ENCODE measurements at regions not wholly inside any gene's neighbourhood (a gene's known extent, or its start where the extent isn't known, plus 50 kb on each side); places are given as distances from the start of the nearest gene placed in this dataset.

GRCh38 chr9:13811876-13812275 is 502.1 kb downstream of the NFIB start:
- no peak overlapping the region for H3K4me3 ChIP-seq
- DNase-seq (ENCODE audit: low spot score): no peak
- TF ChIP-seq CTCF (IDR thresholded peaks at IDR 0.05): no peak
- H3K27ac ChIP-seq: no peak overlapping the region

- DNase-seq (ENCODE audit: low spot score): no peak
- TF ChIP-seq CTCF (IDR thresholded peaks at IDR 0.05): no peak
- Histone ChIP-seq H3K27ac (no peak overlapping the region), H3K4me3 (no peak overlapping the region)
Observed at GRCh38 chr9:13810510-13810909, 503.4 kb downstream of the NFIB start.

GRCh38 chr9:13809401-13809800 is 504.5 kb downstream of the NFIB start:
- no peak for DNase-seq (ENCODE audit: low spot score)
- Histone ChIP-seq H3K27ac (no peak overlapping the region), H3K4me3 (no peak overlapping the region)
- no peak for TF ChIP-seq CTCF (IDR thresholded peaks at IDR 0.05)

DNA sequence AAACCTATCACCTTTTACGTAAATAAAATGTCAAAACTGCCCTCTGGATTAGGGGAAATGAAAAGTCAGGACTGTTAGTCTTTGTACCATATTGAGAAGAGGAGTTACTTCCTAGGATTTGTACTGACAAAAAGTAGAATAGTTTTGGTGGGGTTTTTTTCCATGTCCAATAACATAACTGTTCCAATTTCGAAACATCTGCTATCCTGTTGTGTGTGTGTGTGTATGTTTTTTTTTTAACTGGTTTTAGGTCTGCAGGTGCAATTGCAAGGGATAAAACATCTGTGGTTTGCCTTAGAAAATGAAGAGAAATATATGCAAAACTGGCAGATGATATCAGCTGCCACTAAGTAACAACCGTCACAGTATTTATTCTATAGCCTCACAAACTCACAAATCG is 506.8 kb downstream of the NFIB start:
- no peak overlapping the region for H3K4me3 ChIP-seq
- DNase-seq (ENCODE audit: low spot score): no peak
- no peak for TF ChIP-seq CTCF (IDR thresholded peaks at IDR 0.05)
- no peak overlapping the region for H3K27ac ChIP-seq

GRCh38 chr9:13806714-13807113 is 507.2 kb downstream of the NFIB start:
- no peak overlapping the region for H3K27ac ChIP-seq
- TF ChIP-seq CTCF (IDR thresholded peaks at IDR 0.05): no peak
- DNase-seq (ENCODE audit: low spot score): no peak

GRCh38 chr9:13805546-13805945 is 508.4 kb downstream of the NFIB start:
- no peak for DNase-seq (ENCODE audit: low spot score)
- H3K4me3 ChIP-seq: no peak overlapping the region
- H3K27ac ChIP-seq: no peak overlapping the region
- TF ChIP-seq CTCF (IDR thresholded peaks at IDR 0.05): no peak

More at GRCh38 chr9:13806714-13807113, 507.2 kb downstream of the NFIB start:
- no peak overlapping the region for H3K4me3 ChIP-seq

DNA sequence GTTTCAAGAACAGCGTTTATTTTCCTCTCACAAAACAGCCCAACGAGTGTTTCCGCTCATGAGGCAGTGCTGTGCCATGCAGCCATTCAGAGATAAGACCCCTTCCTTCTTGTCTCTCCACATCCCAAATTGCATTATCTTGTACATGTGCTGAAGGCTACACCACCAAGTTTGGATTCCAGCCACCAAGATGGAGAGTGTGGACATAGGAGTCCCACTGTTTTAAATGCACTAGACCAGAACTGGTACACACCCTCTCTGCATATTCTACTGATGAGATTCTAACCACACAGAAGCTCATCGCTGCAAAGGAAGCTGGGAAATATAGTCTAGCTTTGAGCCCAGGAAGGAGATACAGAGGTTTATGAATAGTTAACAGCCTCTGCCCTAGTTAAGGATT is 509.4 kb downstream of the NFIB start:
- no peak for TF ChIP-seq CTCF (IDR thresholded peaks at IDR 0.05)
- Histone ChIP-seq H3K4me3 (no peak overlapping the region), H3K27ac (no peak overlapping the region)
- DNase-seq (ENCODE audit: low spot score): no peak
